ENCODE measurements at regions not wholly inside any gene's neighbourhood (a gene's known extent, or its start where the extent isn't known, plus 50 kb on each side); places are given as distances from the start of the nearest gene placed in this dataset.
"Not testable (repeated sequence)": the region's sequence is repeated elsewhere in the genome, so short reads cannot be mapped to it uniquely, and the experiment has no call there.

GRCh38 chr12:96120359-96121100 is 73.6 kb upstream of the ELK3 start:
- TF ChIP-seq CTCF (IDR thresholded peaks at IDR 0.05; ENCODE audit: unreplicated experiment): no peak
- H3K27me3 Mint-ChIP-seq: no peaks in the 10 kb centered on the region
- no peak for DNase-seq (ENCODE audit: low spot score, unreplicated experiment)
- H3K36me3 Mint-ChIP-seq (ENCODE audit: insufficient read depth): no peaks in the 10 kb centered on the region
- H3K4me3 Mint-ChIP-seq (ENCODE audit: low read depth): no peak overlapping the region
- H3K9me3 Mint-ChIP-seq (ENCODE audit: low read depth): no peaks in the 10 kb centered on the region
- no peak overlapping the region for H3K27ac Mint-ChIP-seq
- H3K4me1 Mint-ChIP-seq (ENCODE audit: low read depth): no peaks in the 10 kb centered on the region

- no peaks in the 10 kb centered on the region for H3K9me3 Mint-ChIP-seq (ENCODE audit: low read depth)
- H3K36me3 Mint-ChIP-seq (ENCODE audit: insufficient read depth): no peaks in the 10 kb centered on the region
- H3K27me3 Mint-ChIP-seq: no peaks in the 10 kb centered on the region
- H3K4me3 Mint-ChIP-seq (ENCODE audit: low read depth): no peak overlapping the region
- no peaks in the 10 kb centered on the region for H3K4me1 Mint-ChIP-seq (ENCODE audit: low read depth)
- TF ChIP-seq CTCF (IDR thresholded peaks at IDR 0.05; ENCODE audit: unreplicated experiment): no peak
- DNase-seq (ENCODE audit: low spot score, unreplicated experiment): no peak
- H3K27ac Mint-ChIP-seq: no peak overlapping the region
Observed at GRCh38 chr12:96121271-96121711, 72.9 kb upstream of the ELK3 start.

- not testable (repeated sequence) for H3K4me1 Mint-ChIP-seq (ENCODE audit: low read depth); H3K36me3 Mint-ChIP-seq (ENCODE audit: insufficient read depth); H3K4me3 Mint-ChIP-seq (ENCODE audit: low read depth); H3K27ac Mint-ChIP-seq; H3K9me3 Mint-ChIP-seq (ENCODE audit: low read depth); DNase-seq (ENCODE audit: low spot score, unreplicated experiment)
- H3K27me3 Mint-ChIP-seq: peaks cover 12% of the 10 kb centered on the region
Observed at GRCh38 chr12:96128292-96128691, 65.9 kb upstream of the ELK3 start.

GRCh38 chr12:96130396-96131059 is 63.6 kb upstream of the ELK3 start:
- Mint-ChIP-seq H3K36me3 (ENCODE audit: insufficient read depth) (no peaks in the 10 kb centered on the region), H3K27ac (peak overlapping the region; percentile 40), H3K4me3 (ENCODE audit: low read depth) (no peak overlapping the region), H3K27me3 (peaks cover 12% of the 10 kb centered on the region), H3K9me3 (ENCODE audit: low read depth) (no peaks in the 10 kb centered on the region), H3K4me1 (ENCODE audit: low read depth) (peaks cover 10% of the 10 kb centered on the region)
- DNase-seq (ENCODE audit: low spot score, unreplicated experiment): no peak
- no peak for TF ChIP-seq CTCF (IDR thresholded peaks at IDR 0.05; ENCODE audit: unreplicated experiment)

- peaks cover 12% of the 10 kb centered on the region for H3K27me3 Mint-ChIP-seq
- no peak for TF ChIP-seq CTCF (IDR thresholded peaks at IDR 0.05; ENCODE audit: unreplicated experiment)
- no peak overlapping the region for H3K4me3 Mint-ChIP-seq (ENCODE audit: low read depth)
- H3K9me3 Mint-ChIP-seq (ENCODE audit: low read depth): no peaks in the 10 kb centered on the region
- H3K36me3 Mint-ChIP-seq (ENCODE audit: insufficient read depth): no peaks in the 10 kb centered on the region
- H3K4me1 Mint-ChIP-seq (ENCODE audit: low read depth): peaks cover 10% of the 10 kb centered on the region
- H3K27ac Mint-ChIP-seq: no peak overlapping the region
- no peak for DNase-seq (ENCODE audit: low spot score, unreplicated experiment)
Observed at GRCh38 chr12:96131230-96131788, 62.9 kb upstream of the ELK3 start.

All from progenitor cell of endocrine pancreas (in vitro differentiated cells).